HFF-Myc (cell line): ENCODE measurements at regions not wholly inside any gene's neighbourhood (a gene's known extent, or its start where the extent isn't known, plus 50 kb on each side); places are given as distances from the start of the nearest gene placed in this dataset.

Experiments used
- DNase-seq: peaks from one replicate; pipeline ENCODE4 v3.0.0-alpha.2; 2011; ENCODE audit warnings: low read depth; ENCODE audit errors: extremely low read depth
- H3K4me3 ChIP-seq: replicated peaks from 2 replicates; pipeline ENCODE4 v1.5.1; 2011; ENCODE audit warnings: low read depth, mild to moderate bottlenecking, control low read depth, low read length
- TF ChIP-seq, protein P1 (sequence below): IDR thresholded peaks from 2 replicates; pipeline ENCODE4 v1.5.1; 2012; ENCODE audit warnings: mild to moderate bottlenecking, low read depth, low read length, control low read depth; ENCODE audit errors: missing control alignments

DNA sequence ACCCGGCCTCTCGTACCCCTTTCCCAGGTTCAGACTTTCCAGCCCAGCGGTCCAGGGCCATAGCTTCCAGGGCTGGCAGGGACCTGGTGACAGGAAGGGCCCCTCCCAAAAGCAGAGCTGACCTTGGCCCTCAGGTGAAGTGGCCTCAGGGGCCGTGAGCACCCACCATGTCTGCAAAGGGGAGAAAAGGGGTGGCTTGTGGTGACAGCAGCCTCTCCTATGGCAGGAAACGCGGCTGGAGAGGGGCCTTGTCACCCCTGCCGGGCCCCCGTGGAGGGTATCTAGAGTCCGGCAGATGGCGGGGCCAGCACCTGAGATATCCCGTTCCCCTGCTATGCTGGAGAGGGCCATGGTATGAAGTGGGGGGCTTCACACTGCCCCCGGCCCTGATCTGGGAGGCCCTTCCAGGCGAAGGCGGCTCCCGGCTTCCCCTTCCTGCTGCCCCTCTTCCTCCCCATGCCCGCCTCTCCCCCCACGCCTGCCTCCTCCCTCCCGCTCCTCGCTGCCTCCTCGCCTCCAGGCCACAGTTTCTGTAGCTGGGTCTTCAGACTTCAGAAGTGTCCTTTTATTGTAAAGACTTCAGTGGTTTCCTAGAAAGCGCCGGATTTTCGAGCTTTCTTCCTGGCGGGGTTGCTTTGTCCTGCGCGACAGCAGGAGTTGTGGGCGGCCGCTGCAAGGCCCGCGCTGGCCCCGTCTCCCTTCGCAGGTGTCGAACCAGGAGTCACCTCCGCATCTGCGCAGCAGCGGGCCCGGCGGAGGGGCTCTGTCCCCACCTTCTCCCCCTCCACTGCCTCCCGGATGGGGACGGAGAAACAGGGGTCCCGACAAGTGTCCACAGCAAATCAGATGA, 240.5 kb upstream of the MYT1L start:
- TF ChIP-seq, protein P1, sequence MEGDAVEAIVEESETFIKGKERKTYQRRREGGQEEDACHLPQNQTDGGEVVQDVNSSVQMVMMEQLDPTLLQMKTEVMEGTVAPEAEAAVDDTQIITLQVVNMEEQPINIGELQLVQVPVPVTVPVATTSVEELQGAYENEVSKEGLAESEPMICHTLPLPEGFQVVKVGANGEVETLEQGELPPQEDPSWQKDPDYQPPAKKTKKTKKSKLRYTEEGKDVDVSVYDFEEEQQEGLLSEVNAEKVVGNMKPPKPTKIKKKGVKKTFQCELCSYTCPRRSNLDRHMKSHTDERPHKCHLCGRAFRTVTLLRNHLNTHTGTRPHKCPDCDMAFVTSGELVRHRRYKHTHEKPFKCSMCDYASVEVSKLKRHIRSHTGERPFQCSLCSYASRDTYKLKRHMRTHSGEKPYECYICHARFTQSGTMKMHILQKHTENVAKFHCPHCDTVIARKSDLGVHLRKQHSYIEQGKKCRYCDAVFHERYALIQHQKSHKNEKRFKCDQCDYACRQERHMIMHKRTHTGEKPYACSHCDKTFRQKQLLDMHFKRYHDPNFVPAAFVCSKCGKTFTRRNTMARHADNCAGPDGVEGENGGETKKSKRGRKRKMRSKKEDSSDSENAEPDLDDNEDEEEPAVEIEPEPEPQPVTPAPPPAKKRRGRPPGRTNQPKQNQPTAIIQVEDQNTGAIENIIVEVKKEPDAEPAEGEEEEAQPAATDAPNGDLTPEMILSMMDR = no peak
- H3K4me3 ChIP-seq = no peak overlapping the region
- no peak for DNase-seq

DNA sequence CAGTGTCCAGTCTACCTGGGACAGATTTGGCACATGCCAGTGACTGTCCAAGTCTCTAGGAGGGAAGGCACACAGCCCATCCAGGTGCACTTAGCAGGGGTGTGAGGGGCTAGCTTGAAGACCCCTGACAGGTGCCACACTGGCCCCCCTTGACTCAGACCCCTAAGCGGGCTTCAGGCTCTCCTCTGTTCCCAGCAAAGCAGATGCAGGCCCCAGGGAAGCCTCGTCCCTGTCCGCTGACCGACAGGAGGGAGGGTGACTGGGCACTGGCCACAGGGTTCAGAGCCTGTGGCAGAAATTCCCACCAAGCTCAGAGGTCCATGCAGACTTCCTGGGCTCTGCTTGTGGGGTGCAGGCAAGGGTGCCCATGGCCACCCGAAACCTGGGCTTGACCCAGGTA, 239.8 kb upstream of the MYT1L start:
- DNase-seq = no peak
- no peak overlapping the region for H3K4me3 ChIP-seq
- TF ChIP-seq, protein P1 = no peak

DNA sequence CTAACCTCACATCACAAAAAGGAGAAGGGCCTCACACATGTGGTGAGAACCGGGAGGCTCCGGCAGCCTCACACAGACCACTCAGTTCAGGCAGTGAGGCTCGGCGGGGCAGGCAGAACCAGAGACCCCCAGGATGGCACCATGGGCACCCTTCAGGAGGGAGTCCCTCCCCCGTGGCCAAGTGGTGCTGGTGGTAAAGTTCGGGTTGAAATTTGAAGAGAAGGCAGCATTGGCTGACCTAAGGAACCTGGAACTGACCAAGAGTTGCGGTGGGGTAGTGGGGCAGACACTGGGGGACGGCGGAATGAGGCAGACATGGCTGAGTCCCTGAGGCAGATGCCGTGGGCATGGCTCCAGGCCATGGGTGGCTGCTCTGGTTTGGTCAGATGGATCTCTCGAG, 239.3 kb upstream of the MYT1L start:
- TF ChIP-seq, protein P1 = no peak
- no peak overlapping the region for H3K4me3 ChIP-seq
- DNase-seq = no peak

DNA sequence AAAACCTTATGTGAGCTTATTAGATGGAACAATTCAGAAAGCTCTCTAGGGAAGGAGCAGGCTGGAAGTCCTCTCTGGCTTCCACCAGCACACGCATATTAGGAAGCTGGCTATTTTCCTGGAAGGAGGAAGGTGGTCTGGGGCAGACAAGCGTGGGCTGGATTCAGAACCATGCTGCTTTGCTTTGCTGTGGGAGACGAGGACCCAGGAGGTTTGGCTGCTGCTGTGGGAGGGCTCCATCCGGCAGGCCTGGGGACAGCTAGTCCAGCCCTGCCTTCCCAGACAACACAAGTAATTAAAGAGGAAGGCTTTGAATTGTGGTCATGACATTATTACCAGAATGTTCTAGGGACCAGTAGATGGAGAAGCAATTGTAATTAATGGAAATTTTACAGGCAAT, 238.8 kb upstream of the MYT1L start:
- no peak for DNase-seq
- no peak overlapping the region for H3K4me3 ChIP-seq
- TF ChIP-seq, protein P1 = no peak

DNA sequence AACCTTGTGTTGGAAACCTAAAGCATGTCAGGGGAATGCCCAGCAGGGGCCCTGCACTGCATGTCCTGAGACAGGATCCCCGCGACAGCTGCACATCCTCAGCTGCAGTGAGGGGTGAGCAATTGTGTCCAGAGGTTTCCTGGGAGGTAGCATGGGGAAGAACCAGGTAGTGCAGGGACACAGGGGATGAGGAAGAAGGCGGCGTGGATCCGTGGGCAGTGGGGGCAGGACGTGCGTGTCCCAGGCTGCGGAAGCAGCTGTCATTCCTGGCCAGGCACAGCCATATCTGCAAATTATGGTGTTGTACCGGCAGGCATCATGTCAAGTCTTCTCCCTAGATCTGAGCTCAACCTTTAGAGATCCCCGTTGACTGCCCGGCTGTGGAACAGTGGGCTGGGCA, 238.2 kb upstream of the MYT1L start:
- no peak for DNase-seq
- TF ChIP-seq, protein P1 = no peak
- H3K4me3 ChIP-seq = no peak overlapping the region

DNA sequence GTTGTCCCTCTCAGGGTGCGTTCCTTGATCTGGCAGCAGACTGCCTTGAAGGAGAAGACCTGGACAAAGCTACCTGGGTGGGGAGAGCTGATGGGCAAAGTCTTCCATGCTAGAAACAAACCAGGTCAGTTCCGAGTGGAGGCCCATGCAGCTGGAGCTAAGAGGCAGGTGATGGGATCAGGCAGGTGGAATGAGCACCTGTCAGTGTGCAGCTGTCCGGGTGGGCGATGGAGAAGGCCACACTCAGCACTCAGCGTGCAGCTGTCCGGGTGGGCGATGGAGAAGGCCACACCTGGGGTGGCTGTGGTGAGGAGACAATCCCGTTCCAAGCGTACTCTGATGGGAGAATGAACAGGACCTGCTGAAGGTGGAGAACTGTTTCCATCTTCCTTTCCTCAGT, 237.3 kb upstream of the MYT1L start:
- TF ChIP-seq, protein P1 = no peak
- no peak for DNase-seq

More for the DNA sequence above, 237.3 kb upstream of the MYT1L start:
- no peak overlapping the region for H3K4me3 ChIP-seq
